ENCODE measurements at regions not wholly inside any gene's neighbourhood (a gene's known extent, or its start where the extent isn't known, plus 50 kb on each side); places are given as distances from the start of the nearest gene placed in this dataset.

GRCh38 chr14:48378541-48378940 is 703.1 kb upstream of the MDGA2 start:
- TF ChIP-seq CTCF (IDR thresholded peaks at IDR 0.05): no peak
- TF ChIP-seq ZFX (IDR thresholded peaks at IDR 0.05; ENCODE audit: borderline replicate concordance): no peak
- H3K27ac ChIP-seq: no peak overlapping the region

DNA sequence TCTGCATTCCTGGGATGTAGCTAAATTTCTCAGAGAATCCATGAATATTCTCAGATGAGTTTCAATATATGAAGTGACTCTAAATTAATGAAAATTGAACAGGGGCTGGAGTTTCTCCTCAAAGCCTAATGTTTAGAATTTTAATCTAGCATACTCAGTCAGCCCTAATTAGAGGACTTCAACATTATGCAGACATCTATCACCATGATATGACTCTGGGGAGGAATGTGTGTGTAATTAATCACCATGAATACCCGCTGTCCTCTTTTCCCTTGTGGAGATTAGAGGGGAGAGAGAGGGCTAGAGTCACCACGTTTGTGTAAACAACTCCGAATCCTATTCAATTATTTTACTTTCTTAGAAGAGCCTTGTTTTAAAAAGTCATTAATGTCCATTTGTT is 698.6 kb upstream of the MDGA2 start:
- H3K27ac ChIP-seq: no peak overlapping the region
- TF ChIP-seq CTCF (IDR thresholded peaks at IDR 0.05) (no peak), ZFX (IDR thresholded peaks at IDR 0.05; ENCODE audit: borderline replicate concordance) (no peak)

DNA sequence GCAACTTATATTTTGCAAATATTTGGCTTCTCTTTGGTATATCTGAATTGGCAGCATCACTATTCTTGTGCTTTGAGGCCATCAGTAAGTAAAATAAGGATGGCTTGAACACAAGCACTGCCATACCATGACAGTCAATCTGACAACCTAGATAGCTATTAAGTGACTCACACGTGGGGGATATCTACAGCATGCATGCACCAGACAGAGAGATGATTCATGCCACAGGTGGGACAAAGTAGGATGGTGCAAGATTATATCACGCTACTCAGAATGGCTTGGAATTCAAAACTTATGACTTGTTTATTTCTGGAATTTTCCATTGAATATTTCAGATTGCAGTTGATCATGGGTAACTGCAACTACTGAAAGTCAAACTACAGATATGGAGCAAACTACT is 675.6 kb upstream of the MDGA2 start:
- H3K27ac ChIP-seq: no peak overlapping the region
- no peak for TF ChIP-seq ZFX (IDR thresholded peaks at IDR 0.05; ENCODE audit: borderline replicate concordance)
- no peak for TF ChIP-seq CTCF (IDR thresholded peaks at IDR 0.05)

- no peak for TF ChIP-seq ZFX (IDR thresholded peaks at IDR 0.05; ENCODE audit: borderline replicate concordance)
- TF ChIP-seq CTCF (IDR thresholded peaks at IDR 0.05): no peak
- H3K27ac ChIP-seq: no peak overlapping the region
These were observed 674.3 kb upstream of the MDGA2 start for GRCh38 chr14:48349689-48350088.

DNA sequence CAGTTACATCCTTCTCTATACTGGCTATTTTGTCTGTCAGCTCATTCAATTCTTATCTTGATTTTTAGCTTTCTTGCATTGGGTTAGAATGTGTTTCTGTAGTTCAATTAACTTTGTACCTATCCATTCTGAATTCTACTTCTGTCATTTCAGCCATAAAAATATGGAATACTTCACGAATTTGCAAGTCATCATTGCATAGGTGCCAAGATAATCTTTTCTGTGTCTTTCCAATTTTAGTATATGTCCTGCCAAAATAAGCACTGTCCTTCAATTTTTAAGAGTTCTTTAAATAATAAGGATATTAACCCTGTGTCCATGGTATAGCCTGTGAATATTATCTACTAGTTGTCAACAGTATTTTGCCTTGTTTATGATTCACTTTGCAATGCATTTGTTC is 665.7 kb upstream of the MDGA2 start:
- TF ChIP-seq ZFX (IDR thresholded peaks at IDR 0.05; ENCODE audit: borderline replicate concordance): no peak
- TF ChIP-seq CTCF (IDR thresholded peaks at IDR 0.05): no peak
- H3K27ac ChIP-seq: no peak overlapping the region

DNA sequence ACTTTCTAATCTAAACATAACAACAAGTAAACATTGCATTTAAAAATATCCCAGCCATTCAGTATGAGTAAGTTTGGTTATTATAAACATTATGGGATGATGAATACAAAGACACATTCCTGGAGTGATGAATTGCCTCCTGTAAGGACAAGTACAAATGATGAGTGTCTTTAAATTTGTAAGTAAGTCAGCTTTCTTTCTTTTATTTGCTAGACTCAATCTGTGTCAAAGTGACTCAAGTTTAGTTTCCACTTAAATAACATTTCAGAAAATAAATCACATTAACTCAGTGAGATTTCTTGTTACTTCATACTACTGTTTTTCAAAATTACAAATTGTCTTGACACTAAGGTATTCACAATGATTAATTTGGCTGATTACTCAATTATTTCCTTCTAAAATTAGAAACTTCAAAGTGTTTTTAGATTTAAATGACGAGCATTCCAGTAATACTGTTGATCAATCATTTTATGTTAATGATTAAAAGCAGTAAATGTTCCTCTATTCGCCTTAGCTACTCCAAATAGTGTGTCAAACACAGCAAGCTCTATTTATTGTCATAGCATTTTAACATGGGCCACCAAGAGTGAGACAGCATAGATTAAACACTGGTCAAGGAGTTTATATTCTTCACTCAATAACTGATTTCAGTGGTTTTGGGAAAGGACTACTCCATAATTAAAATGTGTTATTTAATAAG is 658.0 kb upstream of the MDGA2 start:
- H3K27ac ChIP-seq: no peak overlapping the region
- TF ChIP-seq ZFX (IDR thresholded peaks at IDR 0.05; ENCODE audit: borderline replicate concordance) (no peak), CTCF (IDR thresholded peaks at IDR 0.05) (no peak)

- no peak overlapping the region for H3K27ac ChIP-seq
- TF ChIP-seq ZFX (IDR thresholded peaks at IDR 0.05; ENCODE audit: borderline replicate concordance) (no peak), CTCF (IDR thresholded peaks at IDR 0.05) (no peak)
These were observed 656.0 kb upstream of the MDGA2 start for GRCh38 chr14:48331421-48331820.

Measured in 22Rv1 (cell line).